Psoas muscle (tissue), 7 donors: ENCODE measurements at regions not wholly inside any gene's neighbourhood (a gene's known extent, or its start where the extent isn't known, plus 50 kb on each side); places are given as distances from the start of the nearest gene placed in this dataset.

Experiments used
- ATAC-seq, 4 donors: fragments of 200-7000 bp; cut with Tn5 transposase; one replicate each; pipeline ENCODE4 v1.9.1; 2020; ENCODE audit warnings: moderate library complexity in 3 of 4, mild to moderate bottlenecking in 2 of 4
- DNase-seq, 2 donors: peaks; one replicate each; pipeline ENCODE4 v3.0.0-alpha.2; 2020
- H3K27ac ChIP-seq: fragments of 200-600 bp; one replicate; pipeline ENCODE4 v1.8.0; 2022
- H3K27me3 ChIP-seq, 3 donors: fragments of 200-600 bp in 1 of 3; one replicate each; pipeline versions ENCODE4 v1.6.1 to v1.8.0; 2013 to 2022; ENCODE audit warnings: low read length in 2 of 3, mild to moderate bottlenecking in 2 of 3, moderate library complexity in 1 of 3; ENCODE audit not compliant: insufficient read depth in 3 of 3
- H3K36me3 ChIP-seq, 2 donors: fragments of 200-600 bp in 1 of 2; one replicate each; pipeline versions ENCODE4 v1.6.1 to v1.8.0; 2013 to 2022; ENCODE audit warnings: low read depth in 1 of 2, mild to moderate bottlenecking in 1 of 2, moderate library complexity in 1 of 2; ENCODE audit not compliant: insufficient read depth in 1 of 2
- H3K4me1 ChIP-seq: fragments of 200-600 bp; one replicate; pipeline ENCODE4 v1.8.0; 2022
- H3K4me3 ChIP-seq: fragments of 200-600 bp; one replicate; pipeline ENCODE4 v1.8.0; 2022; ENCODE audit warnings: mild to moderate bottlenecking
- H3K9me3 ChIP-seq: fragments of 200-600 bp; one replicate; pipeline ENCODE4 v1.8.0; 2022
- WGBS, 3 donors: extraction: QIAGEN DNeasy Blood & Tissue Kit; methylation state at CpG; one replicate each; pipeline versions ENCODE4 v1.1.6 to v1.1.7; 2013; 5-methylcytosine and 5-hydroxymethylcytosine counted together
- intact Hi-C, 2 donors: fragments of 100-400 bp; cut with DNase I; formaldehyde crosslinking; loops; one replicate each; pipeline versions ENCODE4 v1.11.0 to v1.14.2; 2022
- TF ChIP-seq, protein P1 (sequence below): fragments of 200-600 bp; IDR thresholded peaks from one replicate; pipeline ENCODE4 v1.8.0; 2022; ENCODE audit warnings: antibody characterized with exemption
- donor health status: healthy with polysubstance abuse.
- donor health status: DM: no; HTN: no; CAD: no; lungs with moderate emphysema.
- donor health status: Bipolar disorder and iron deficiency.
- donor health status: healthy.
- donor health status: DM: yes; HTN: yes; CAD: no.
- donor health status: DM: no; HTN: no; CAD: no.
- donor health status: DM: yes; HTN: yes; CAD: no.

DNA sequence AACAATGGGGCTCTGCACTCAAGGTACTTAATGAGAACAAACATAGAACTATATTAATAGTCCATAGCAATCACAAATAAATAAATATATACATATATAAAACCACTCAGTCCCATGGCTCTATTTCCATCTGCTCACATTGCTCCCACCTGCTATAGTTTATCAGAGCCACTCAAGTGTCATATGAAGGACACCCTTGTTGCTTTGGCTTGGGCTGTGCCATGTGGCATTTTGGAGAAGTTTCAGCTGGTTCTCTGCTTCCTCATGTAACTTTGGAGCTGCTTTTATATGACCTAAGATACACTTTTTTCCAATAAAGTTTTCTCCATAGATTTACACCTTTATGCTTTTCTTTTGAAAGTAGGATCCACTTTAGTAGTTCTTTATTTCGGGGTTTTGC is 126.4 kb downstream of the KCNJ2 start:
- Histone ChIP-seq H3K4me1 (peaks cover 11% of the 10 kb centered on the region), H3K27ac (no peak overlapping the region), H3K9me3 (peaks cover 3% of the 10 kb centered on the region), H3K36me3 (no peaks in the 10 kb centered on the region), H3K4me3 (no peak overlapping the region), H3K27me3 (no peaks in the 10 kb centered on the region)
- DNase-seq (no peak), ATAC-seq (peak; percentile 62 to 86 (median 70))
- TF ChIP-seq, protein P1, sequence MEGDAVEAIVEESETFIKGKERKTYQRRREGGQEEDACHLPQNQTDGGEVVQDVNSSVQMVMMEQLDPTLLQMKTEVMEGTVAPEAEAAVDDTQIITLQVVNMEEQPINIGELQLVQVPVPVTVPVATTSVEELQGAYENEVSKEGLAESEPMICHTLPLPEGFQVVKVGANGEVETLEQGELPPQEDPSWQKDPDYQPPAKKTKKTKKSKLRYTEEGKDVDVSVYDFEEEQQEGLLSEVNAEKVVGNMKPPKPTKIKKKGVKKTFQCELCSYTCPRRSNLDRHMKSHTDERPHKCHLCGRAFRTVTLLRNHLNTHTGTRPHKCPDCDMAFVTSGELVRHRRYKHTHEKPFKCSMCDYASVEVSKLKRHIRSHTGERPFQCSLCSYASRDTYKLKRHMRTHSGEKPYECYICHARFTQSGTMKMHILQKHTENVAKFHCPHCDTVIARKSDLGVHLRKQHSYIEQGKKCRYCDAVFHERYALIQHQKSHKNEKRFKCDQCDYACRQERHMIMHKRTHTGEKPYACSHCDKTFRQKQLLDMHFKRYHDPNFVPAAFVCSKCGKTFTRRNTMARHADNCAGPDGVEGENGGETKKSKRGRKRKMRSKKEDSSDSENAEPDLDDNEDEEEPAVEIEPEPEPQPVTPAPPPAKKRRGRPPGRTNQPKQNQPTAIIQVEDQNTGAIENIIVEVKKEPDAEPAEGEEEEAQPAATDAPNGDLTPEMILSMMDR: no peak
- intact Hi-C loops: no loop called here
- WGBS, 3 donors: 44 to 55% (median 45%) methylated on average over 1 of the region's 1 CpG

DNA sequence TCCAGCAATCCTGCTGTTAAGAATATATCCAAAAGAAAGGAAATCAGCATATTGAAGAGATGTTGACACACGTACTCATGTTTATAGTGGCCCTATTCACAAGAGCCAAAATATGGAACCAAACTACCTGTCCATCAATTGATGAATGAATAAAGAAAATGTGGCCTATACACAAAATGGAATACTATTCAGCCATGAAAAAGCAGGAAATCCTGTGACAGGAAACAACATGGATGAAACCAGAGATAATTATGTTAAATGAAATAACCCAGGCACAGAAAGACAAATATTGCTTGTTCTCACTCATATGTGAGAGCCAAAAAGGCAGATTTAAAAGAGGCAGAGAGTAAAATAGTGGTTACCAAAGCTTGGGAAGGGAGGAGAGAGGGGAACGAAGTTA is 127.1 kb downstream of the KCNJ2 start:
- Histone ChIP-seq H3K4me3 (no peak overlapping the region), H3K4me1 (peaks cover 14% of the 10 kb centered on the region), H3K27me3 (no peaks in the 10 kb centered on the region), H3K36me3 (no peaks in the 10 kb centered on the region), H3K9me3 (peaks cover 3% of the 10 kb centered on the region), H3K27ac (no peak overlapping the region)
- ATAC-seq: no peak
- WGBS, 3 donors: 92 to 96% (median 94%) methylated on average over 2 of the region's 2 CpGs
- no peak for DNase-seq
- intact Hi-C loops: no loop called here
- TF ChIP-seq, protein P1: no peak

DNA sequence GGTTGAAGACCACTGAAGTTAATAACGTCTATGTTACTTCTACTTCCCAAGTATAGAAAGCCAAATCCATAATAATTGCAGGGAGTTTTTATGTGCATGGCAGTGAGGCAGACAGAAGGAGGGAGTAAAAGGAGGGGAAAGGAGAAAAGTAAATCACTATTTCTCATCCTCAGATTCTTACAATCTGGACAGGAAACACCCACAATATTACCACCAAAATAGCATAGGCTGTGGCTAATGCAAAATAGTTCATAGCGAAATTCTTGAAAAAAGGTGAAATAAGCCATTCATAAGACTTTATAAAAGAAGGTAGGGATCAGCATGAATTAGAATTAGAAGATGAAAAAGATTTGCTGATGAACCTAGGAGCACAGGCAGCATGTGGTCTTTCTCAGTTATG is 128.1 kb downstream of the KCNJ2 start:
- TF ChIP-seq, protein P1: no peak
- no peak overlapping the region for H3K4me3 ChIP-seq
- 82 to 88% (median 85%) methylated on average over 2 of the region's 2 CpGs for WGBS, 3 donors
- no peak for DNase-seq
- H3K4me1 ChIP-seq: peaks cover 14% of the 10 kb centered on the region
- H3K9me3 ChIP-seq: peaks cover 3% of the 10 kb centered on the region
- H3K27me3 ChIP-seq: no peaks in the 10 kb centered on the region
- intact Hi-C loops: no loop called here
- no peaks in the 10 kb centered on the region for H3K36me3 ChIP-seq
- no peak for ATAC-seq
- H3K27ac ChIP-seq: no peak overlapping the region

DNA sequence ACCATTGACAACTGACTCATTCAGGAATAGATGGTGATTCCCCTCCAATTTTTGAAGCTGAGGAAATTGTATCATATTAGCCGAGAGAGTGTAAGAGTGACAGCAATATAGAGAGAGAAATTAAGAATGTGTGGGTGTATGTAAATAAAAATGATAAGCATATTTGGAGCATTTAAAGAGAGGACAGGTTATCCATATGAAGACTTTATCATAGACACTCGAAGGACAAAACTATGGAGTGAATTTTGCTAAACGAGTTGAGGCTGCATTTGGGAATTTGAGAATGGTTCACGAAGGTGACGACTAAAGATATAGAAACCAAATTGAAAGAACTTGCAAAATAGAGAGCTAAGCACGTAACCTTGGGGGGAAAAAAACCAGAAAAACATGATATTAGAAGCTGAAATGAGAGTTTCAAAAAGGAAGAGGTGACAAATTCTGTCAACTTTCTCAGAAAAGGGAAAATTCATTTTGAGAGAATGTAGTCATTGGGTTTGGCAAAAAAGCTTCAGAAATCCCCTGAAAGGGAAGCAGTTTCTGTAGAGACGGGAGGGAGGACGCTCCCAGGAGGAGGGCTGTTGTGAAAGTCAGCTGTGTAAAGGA is 129.7 kb downstream of the KCNJ2 start:
- TF ChIP-seq, protein P1: no peak
- no peak overlapping the region for H3K4me3 ChIP-seq
- no peak overlapping the region for H3K27ac ChIP-seq
- ATAC-seq (no peak), DNase-seq (no peak)
- H3K4me1 ChIP-seq: peaks cover 14% of the 10 kb centered on the region
- no peaks in the 10 kb centered on the region for H3K36me3 ChIP-seq
- H3K27me3 ChIP-seq: no peaks in the 10 kb centered on the region
- 80 to 85% (median 82%) methylated on average over 8 of the region's 8 CpGs for WGBS, 3 donors
- peaks cover 3% of the 10 kb centered on the region for H3K9me3 ChIP-seq
- intact Hi-C loops: no loop called here
